ENCODE measurements at regions not wholly inside any gene's neighbourhood (a gene's known extent, or its start where the extent isn't known, plus 50 kb on each side); places are given as distances from the start of the nearest gene placed in this dataset.

- TF ChIP-seq TOX (CRISPR knock-in tag; IDR thresholded peaks at IDR 0.05; ENCODE audit: borderline replicate concordance), result no peak
- no peak for TF ChIP-seq RARB (CRISPR knock-in tag; IDR thresholded peaks at IDR 0.05)
- no peak for TF ChIP-seq ARNTL (CRISPR knock-in tag; IDR thresholded peaks at IDR 0.05; ENCODE audit: borderline replicate concordance, low read depth)
- TF ChIP-seq GLIS3 (CRISPR knock-in tag; IDR thresholded peaks at IDR 0.05), result no peak
Measured at GRCh38 chr1:169015464-169015863, 91.0 kb upstream of the ATP1B1 start.
